ENCODE measurements at regions not wholly inside any gene's neighbourhood (a gene's known extent, or its start where the extent isn't known, plus 50 kb on each side); places are given as distances from the start of the nearest gene placed in this dataset.

DNA sequence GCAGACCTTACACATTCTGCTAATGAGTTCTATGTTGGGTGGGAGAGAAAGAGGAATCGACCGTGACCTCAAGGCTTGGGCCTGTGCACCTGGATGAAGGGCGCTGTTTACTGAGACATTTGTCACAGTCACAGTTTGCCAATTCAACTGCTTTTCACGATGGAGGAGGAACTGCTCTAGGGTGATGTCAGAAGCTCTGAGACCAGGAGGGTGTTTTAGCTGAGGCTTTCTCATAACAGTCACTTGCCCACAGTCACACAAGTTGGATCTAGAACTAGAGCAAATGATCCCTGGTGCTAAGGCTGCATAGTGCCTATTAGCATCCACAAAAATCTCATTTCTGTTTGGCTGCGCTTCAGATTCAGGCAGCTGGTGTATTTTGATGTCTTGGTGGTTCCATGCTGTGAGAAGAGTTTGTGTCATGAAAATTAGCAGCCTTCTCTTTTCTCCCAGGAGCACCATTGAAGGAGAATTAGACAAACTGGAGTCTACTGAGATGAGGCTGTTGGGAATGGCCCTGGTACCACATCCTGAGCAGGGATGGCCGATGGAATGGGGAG lies 83.3 kb upstream of the TGM3 start:
- FAIRE-seq (no peak), DNase-seq (ENCODE audit: insufficient read length, low spot score) (no peak)
- TF ChIP-seq, protein P1, sequence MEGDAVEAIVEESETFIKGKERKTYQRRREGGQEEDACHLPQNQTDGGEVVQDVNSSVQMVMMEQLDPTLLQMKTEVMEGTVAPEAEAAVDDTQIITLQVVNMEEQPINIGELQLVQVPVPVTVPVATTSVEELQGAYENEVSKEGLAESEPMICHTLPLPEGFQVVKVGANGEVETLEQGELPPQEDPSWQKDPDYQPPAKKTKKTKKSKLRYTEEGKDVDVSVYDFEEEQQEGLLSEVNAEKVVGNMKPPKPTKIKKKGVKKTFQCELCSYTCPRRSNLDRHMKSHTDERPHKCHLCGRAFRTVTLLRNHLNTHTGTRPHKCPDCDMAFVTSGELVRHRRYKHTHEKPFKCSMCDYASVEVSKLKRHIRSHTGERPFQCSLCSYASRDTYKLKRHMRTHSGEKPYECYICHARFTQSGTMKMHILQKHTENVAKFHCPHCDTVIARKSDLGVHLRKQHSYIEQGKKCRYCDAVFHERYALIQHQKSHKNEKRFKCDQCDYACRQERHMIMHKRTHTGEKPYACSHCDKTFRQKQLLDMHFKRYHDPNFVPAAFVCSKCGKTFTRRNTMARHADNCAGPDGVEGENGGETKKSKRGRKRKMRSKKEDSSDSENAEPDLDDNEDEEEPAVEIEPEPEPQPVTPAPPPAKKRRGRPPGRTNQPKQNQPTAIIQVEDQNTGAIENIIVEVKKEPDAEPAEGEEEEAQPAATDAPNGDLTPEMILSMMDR (IDR thresholded peaks at IDR 0.05; ENCODE audit: insufficient read depth, missing control alignments), result no peak

GRCh38 chr20:2213401-2213800 lies 82.4 kb upstream of the TGM3 start:
- TF ChIP-seq, protein P1 (IDR thresholded peaks at IDR 0.05; ENCODE audit: insufficient read depth, missing control alignments), result no peak
- FAIRE-seq (no peak), DNase-seq (ENCODE audit: insufficient read length, low spot score) (no peak)

- no peak for FAIRE-seq
- no peak for DNase-seq (ENCODE audit: insufficient read length, low spot score)
- TF ChIP-seq, protein P1 (IDR thresholded peaks at IDR 0.05; ENCODE audit: insufficient read depth, missing control alignments), result no peak
These were observed 77.8 kb upstream of the TGM3 start for GRCh38 chr20:2217857-2218539.

DNA sequence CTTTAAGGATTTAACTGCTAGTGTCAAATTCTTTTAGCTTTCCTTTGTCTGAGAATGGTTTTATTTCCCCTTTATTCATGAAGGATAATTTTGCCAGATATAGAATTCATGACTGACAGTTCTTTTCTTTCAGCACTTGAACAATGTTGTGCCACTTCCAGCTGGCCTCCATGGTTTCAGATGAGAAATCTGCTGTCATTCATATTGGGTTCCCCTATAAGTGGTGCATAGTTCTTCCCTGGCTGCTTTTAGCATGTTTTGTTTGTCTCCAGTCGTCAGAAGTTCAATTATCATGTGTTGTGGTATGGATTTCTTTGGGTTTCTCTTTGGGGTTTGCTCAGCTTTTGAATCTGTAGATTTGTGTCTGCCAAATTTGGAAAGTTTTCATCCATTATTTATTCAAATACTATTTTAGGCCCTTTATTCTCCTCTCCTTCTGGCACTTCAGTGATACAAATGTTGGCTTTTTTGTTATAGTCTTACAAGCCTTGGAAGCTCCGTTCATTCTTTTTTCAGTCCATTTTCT lies 76.3 kb upstream of the TGM3 start:
- no peak for DNase-seq (ENCODE audit: insufficient read length, low spot score)
- TF ChIP-seq, protein P1 (IDR thresholded peaks at IDR 0.05; ENCODE audit: insufficient read depth, missing control alignments), result no peak
- no peak for FAIRE-seq

GRCh38 chr20:2220298-2220697 lies 75.5 kb upstream of the TGM3 start:
- FAIRE-seq (no peak), DNase-seq (ENCODE audit: insufficient read length, low spot score) (no peak)
- TF ChIP-seq, protein P1 (IDR thresholded peaks at IDR 0.05; ENCODE audit: insufficient read depth, missing control alignments), result no peak

GRCh38 chr20:2221921-2222320 lies 73.9 kb upstream of the TGM3 start:
- no peak for FAIRE-seq
- no peak for DNase-seq (ENCODE audit: insufficient read length, low spot score)
- TF ChIP-seq, protein P1 (IDR thresholded peaks at IDR 0.05; ENCODE audit: insufficient read depth, missing control alignments), result no peak
